Ectodermal cell (in vitro differentiated cells): ENCODE measurements at regions not wholly inside any gene's neighbourhood (a gene's known extent, or its start where the extent isn't known, plus 50 kb on each side); places are given as distances from the start of the nearest gene placed in this dataset.
"Not testable (repeated sequence)": the region's sequence is repeated elsewhere in the genome, so short reads cannot be mapped to it uniquely, and the experiment has no call there.

Experiments
- H3K27ac ChIP-seq: 2 replicates; pipeline ENCODE4 v1.7.0; 2013; ENCODE audit warnings: mild to moderate bottlenecking, low read depth, low read length; ENCODE audit not compliant: insufficient read depth, poor library complexity, severe bottlenecking
- H3K27me3 ChIP-seq: 2 replicates; pipeline ENCODE4 v1.7.0; 2013; ENCODE audit warnings: mild to moderate bottlenecking, low read length; ENCODE audit not compliant: insufficient read depth, control insufficient read depth, poor library complexity, severe bottlenecking
- H3K36me3 ChIP-seq: one replicate; pipeline ENCODE4 v1.7.0; 2013; ENCODE audit warnings: low read length; ENCODE audit not compliant: control insufficient read depth, insufficient read depth
- H3K4me1 ChIP-seq: one replicate; pipeline ENCODE4 v1.7.0; 2013; ENCODE audit warnings: low read length; ENCODE audit not compliant: control insufficient read depth, insufficient read depth
- H3K4me3 ChIP-seq: 2 replicates; pipeline ENCODE4 v1.7.0; 2013; ENCODE audit warnings: low read depth, low read length, control low read depth; ENCODE audit not compliant: insufficient read depth
- H3K9me3 ChIP-seq: 2 replicates; pipeline ENCODE4 v1.7.0; 2013; ENCODE audit warnings: mild to moderate bottlenecking, low read length, moderate library complexity; ENCODE audit not compliant: control insufficient read depth
- WGBS, 2 experiments: methylation state at CpG; one replicate each; pipeline ENCODE4 v1.1.7; 2013; ENCODE audit warnings: missing lambda C conversion rate in 2 of 2; 5-methylcytosine and 5-hydroxymethylcytosine counted together

DNA sequence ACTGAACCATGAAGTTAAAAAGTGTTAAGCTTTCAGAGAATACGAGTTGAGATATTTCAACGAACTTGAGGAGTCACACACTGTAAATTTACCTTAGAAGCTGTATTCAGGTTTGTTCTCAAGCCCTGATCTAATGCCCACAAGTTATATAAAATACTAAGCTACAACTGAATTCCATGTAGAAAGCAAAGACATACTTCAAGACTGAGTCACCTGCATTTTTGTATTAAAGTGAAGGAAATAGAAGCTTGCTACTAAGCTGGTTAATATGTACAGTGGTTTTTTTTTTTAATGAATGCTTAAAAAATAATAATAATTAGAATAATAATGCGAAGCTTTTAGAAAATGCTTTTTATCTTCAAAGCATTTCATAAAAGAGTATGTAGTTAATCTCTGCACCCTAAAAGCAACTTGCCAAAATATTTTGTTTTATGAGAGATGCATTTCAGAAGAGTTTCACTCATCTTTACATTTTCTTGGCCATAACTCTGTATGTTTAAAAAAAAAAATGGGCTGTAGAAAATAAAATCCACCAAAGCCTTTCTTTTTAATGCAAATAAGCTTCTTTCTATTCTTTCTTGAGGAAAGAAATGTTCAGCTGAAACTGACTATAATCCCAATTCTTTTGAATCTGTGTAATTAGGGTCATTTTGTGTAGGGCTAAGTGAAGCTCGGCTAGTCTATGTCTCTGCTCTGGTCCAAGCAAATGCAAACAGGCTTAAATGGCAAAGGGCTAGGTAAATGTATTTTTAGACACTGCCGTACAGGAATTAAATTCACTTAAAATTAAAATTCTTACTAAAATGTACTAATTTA is 1047.5 kb upstream of the FLRT2 start:
- Histone ChIP-seq H3K27me3 (no peaks in the 10 kb centered on the region), H3K36me3 (no peaks in the 10 kb centered on the region), H3K4me3 (no peak overlapping the region), H3K9me3 (no peaks in the 10 kb centered on the region), H3K27ac (no peak overlapping the region), H3K4me1 (no peaks in the 10 kb centered on the region)
- 79 to 87% methylated on average over 3 to 4 of the region's 5 CpGs for WGBS, 2 experiments

DNA sequence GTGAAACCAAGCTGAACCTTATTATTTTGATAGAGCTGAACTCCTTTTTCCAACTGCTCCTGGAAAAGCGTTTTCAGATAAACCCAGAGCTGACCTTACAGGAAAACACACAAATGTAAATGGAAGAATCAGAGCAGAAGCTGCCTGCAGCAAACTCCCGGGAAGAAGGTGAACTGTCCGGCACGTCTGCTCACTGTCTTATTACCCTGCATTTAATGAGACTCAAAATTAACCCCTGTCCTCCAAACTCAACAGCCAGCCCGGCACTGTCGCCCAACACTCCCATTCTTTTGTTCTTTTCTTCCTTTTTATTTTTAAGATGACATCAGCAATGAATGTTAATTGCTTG is 1046.9 kb upstream of the FLRT2 start:
- no peaks in the 10 kb centered on the region for H3K27me3 ChIP-seq
- no peaks in the 10 kb centered on the region for H3K4me1 ChIP-seq
- WGBS, 2 experiments, result 68 to 88% methylated on average over 4 to 6 of the region's 6 CpGs
- no peaks in the 10 kb centered on the region for H3K36me3 ChIP-seq
- no peak overlapping the region for H3K4me3 ChIP-seq
- H3K27ac ChIP-seq, result no peak overlapping the region
- no peaks in the 10 kb centered on the region for H3K9me3 ChIP-seq

DNA sequence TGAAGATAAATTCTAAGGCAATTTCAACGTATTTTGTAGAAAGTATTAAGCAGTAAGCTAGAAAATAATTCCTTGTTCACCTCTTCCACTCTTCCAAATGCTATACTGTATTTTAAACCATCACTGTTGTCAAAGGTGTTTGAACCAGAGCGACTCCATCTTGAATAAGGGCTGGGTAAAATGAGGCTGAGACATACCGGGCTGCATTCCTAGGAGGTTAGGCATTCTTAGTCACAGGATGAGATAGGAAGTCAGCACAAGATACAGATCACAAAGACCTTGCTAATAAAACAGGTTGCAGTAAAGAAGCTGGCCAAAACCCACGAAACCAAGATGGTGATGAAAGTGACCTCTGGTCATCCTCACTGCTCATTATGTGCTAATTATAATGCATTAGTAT is 1045.7 kb upstream of the FLRT2 start:
- not testable (repeated sequence) for H3K27ac ChIP-seq, H3K4me1 ChIP-seq, H3K9me3 ChIP-seq, H3K27me3 ChIP-seq, H3K36me3 ChIP-seq, H3K4me3 ChIP-seq
- WGBS, 2 experiments, result 96 to 97% methylated on average over 3 to 4 of the region's 4 CpGs

DNA sequence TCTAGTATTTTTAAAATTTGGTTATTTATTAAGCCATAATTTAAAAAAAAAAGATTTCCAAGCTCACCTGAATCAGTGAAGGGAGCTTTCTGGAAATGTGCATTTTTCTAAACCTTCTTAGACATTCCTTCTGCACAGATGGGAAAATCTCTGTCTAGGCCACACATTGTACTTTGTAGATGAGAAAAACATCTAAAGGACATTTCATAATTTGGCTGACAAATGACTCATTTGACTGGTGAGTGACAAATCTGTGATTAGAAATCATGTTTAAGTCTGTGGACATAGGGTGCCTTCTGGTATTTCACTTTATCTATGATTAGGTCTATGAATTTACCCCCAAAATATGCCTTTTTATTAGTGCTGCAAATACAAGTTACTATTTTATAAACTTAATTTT is 1044.9 kb upstream of the FLRT2 start:
- Histone ChIP-seq H3K4me3 (no peak overlapping the region), H3K4me1 (no peaks in the 10 kb centered on the region), H3K27ac (no peak overlapping the region), H3K9me3 (no peaks in the 10 kb centered on the region), H3K27me3 (no peaks in the 10 kb centered on the region), H3K36me3 (no peaks in the 10 kb centered on the region)

DNA sequence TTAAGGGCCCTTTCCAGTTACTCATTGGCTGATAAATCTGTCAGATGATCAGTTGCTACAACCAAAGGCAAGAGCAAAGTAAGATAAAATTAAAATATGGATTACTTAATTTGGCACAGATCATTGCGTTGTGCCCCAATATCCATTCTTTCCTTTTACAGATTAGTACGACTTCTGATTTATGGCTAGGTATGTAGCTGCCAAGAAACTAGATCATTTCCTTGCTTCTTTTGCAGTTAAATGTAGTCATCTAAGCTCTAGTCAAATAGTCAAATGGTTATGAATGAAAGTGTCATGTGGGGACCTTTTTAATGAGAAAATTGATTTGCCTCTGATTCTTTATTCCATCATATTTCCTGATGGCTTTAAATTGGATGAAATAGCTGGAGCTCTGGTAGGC is 1039.9 kb upstream of the FLRT2 start:
- no peaks in the 10 kb centered on the region for H3K27me3 ChIP-seq
- H3K27ac ChIP-seq, result no peak overlapping the region
- no peaks in the 10 kb centered on the region for H3K4me1 ChIP-seq
- no peaks in the 10 kb centered on the region for H3K36me3 ChIP-seq
- WGBS, 2 experiments, result 97 to 100% methylated on average over 2 of the region's 2 CpGs
- no peaks in the 10 kb centered on the region for H3K9me3 ChIP-seq
- no peak overlapping the region for H3K4me3 ChIP-seq

DNA sequence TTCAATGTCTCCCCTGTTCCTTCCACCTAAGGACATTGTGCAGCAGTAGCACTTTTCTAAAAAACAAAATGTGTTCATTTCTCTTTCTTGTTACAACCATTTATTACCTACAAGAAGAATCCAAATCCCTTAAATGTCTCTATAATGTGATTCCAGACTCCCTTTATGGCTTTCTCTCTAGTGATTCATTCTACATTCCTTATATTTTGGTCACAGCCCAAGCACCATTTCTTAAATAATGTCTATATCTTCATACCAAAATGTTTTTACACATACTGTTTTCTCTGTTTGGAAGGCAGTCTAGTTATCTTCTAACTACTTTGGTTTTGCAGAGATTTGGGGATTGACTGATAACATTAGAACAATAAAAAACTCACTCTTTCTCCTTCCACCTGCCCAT is 1037.3 kb upstream of the FLRT2 start:
- H3K4me3 ChIP-seq, result no peak overlapping the region
- no peak overlapping the region for H3K27ac ChIP-seq
- H3K9me3 ChIP-seq, result no peaks in the 10 kb centered on the region
- H3K27me3 ChIP-seq, result no peaks in the 10 kb centered on the region
- H3K36me3 ChIP-seq, result no peaks in the 10 kb centered on the region
- H3K4me1 ChIP-seq, result no peaks in the 10 kb centered on the region

DNA sequence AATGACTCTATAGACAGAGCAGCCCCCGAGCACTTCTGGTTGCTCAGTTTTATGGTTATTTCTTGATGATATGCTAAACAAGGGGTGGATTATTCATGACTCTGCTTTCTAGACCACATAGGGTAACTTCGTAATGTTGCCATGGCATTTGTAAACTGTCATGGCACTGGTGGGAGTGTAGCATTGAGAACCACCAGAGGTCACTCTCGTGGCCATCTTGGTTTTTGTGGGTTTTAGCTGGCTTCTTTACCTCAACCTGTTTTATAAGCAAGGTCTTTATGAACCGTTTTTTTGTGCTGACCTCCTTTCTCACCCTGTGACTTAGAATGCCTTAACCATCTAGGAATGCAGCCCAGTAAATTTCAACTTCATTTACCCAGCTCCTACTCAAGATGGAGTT is 1036.2 kb upstream of the FLRT2 start:
- no peaks in the 10 kb centered on the region for H3K36me3 ChIP-seq
- no peaks in the 10 kb centered on the region for H3K9me3 ChIP-seq
- H3K27me3 ChIP-seq, result no peaks in the 10 kb centered on the region
- no peak overlapping the region for H3K27ac ChIP-seq
- H3K4me1 ChIP-seq, result no peaks in the 10 kb centered on the region
- 81 to 90% methylated on average over 4 of the region's 4 CpGs for WGBS, 2 experiments
- no peak overlapping the region for H3K4me3 ChIP-seq

DNA sequence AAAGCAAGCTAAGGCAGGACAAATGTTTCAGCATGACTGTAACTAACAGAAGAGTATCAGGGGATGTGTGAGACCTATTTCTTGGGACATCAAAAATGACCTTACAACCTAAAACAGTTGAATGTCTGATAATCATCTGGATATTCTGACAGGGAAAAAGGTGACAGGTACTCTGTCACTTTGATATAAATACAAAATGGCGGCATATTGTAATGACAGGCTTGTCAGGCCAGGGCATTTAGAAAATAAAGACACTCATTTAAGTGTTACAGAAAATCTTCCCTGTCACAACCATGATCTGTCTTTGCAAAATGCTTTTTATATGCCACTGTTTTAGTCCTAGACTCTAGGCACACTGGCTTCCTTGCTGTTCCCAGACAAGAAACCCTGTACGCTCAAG is 1033.3 kb upstream of the FLRT2 start:
- no peaks in the 10 kb centered on the region for H3K27me3 ChIP-seq
- H3K4me1 ChIP-seq, result no peaks in the 10 kb centered on the region
- 92 to 93% methylated on average over 2 of the region's 2 CpGs for WGBS, 2 experiments
- H3K9me3 ChIP-seq, result no peaks in the 10 kb centered on the region
- no peak overlapping the region for H3K27ac ChIP-seq
- no peaks in the 10 kb centered on the region for H3K36me3 ChIP-seq
- no peak overlapping the region for H3K4me3 ChIP-seq

DNA sequence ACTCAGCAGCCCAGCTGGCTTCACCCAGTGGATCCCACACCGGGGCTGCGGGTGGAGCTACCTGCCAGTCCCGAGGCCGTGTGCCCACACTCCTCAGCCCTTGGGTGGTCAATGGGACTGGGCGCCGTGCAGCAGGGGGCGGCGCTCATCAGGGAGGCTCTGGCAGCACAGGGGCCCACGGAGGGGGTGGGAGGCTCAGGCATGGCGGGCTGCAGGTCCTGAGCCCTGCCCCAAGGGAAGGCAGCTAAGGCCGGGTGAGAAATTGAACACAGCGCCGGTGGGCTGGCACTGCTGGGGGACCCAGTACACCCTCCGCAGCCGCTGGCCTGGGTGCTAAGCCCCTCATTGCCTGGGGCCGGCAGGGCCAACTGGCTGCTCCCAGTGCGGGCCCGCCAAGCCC is 1017.1 kb upstream of the FLRT2 start:
- H3K9me3 ChIP-seq, H3K4me3 ChIP-seq, H3K4me1 ChIP-seq, H3K27me3 ChIP-seq, H3K36me3 ChIP-seq, H3K27ac ChIP-seq: not testable (repeated sequence)
- 94 to 96% methylated on average over 18 of the region's 18 CpGs for WGBS, 2 experiments

DNA sequence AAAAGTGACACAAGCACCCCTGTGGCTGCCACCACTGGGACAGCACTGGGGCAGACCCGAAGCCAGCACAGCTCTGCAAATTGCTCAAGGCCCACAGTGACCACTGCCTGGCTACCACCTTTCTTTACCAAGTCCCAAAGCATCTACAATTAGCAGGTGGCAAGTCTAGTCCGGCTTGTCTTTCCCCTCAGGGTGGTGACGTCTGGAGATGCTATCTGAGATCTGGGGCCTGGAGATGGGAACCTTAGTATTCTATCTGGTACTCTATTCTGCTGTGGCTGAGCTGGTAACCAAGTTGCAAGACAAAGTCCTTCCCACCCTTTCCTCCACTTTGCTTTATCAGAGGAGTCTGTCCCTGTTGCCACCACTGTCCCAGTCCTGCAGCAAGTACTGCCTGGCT is 1010.1 kb upstream of the FLRT2 start:
- WGBS, 2 experiments, result 89 to 91% methylated on average over 3 of the region's 3 CpGs
- Histone ChIP-seq H3K4me3 (no peak overlapping the region), H3K9me3 (no peaks in the 10 kb centered on the region), H3K36me3 (no peaks in the 10 kb centered on the region), H3K27me3 (no peaks in the 10 kb centered on the region), H3K27ac (no peak overlapping the region), H3K4me1 (no peaks in the 10 kb centered on the region)
